Iris pigment epithelial cell (primary cell): ENCODE measurements at regions not wholly inside any gene's neighbourhood (a gene's known extent, or its start where the extent isn't known, plus 50 kb on each side); places are given as distances from the start of the nearest gene placed in this dataset.

Experiments
- DNase-seq: peaks from one replicate; pipeline ENCODE4 v3.0.0-alpha.2; 2011; ENCODE audit warnings: low read depth

- DNase-seq: no peak
Observed at GRCh38 chr22:27535452-27535851, 266.1 kb downstream of the MN1 start.

GRCh38 chr22:27537501-27537900, 264.1 kb downstream of the MN1 start:
- peak; percentile 14 for DNase-seq

- no peak for DNase-seq
Observed at GRCh38 chr22:27538666-27539065, 262.9 kb downstream of the MN1 start.

GRCh38 chr22:27540247-27540646, 261.3 kb downstream of the MN1 start:
- no peak for DNase-seq

- no peak for DNase-seq
Observed at GRCh38 chr22:27540656-27541396, 260.7 kb downstream of the MN1 start.

- DNase-seq: no peak
Observed at GRCh38 chr22:27541836-27542235, 259.7 kb downstream of the MN1 start.

- DNase-seq: no peak
Observed at GRCh38 chr22:27542602-27543001, 259.0 kb downstream of the MN1 start.

GRCh38 chr22:27543460-27543859, 258.1 kb downstream of the MN1 start:
- DNase-seq: no peak

GRCh38 chr22:27545085-27545484, 256.5 kb downstream of the MN1 start:
- no peak for DNase-seq

- no peak for DNase-seq
Observed at GRCh38 chr22:27546157-27546935, 255.2 kb downstream of the MN1 start.

GRCh38 chr22:27551402-27551801, 250.2 kb downstream of the MN1 start:
- DNase-seq: no peak

GRCh38 chr22:27552176-27552575, 249.4 kb downstream of the MN1 start:
- DNase-seq: no peak

GRCh38 chr22:27552863-27553262, 248.7 kb downstream of the MN1 start:
- no peak for DNase-seq

GRCh38 chr22:27554106-27554811, 247.3 kb downstream of the MN1 start:
- peak; percentile 52 for DNase-seq

GRCh38 chr22:27554841-27555456, 246.6 kb downstream of the MN1 start:
- no peak for DNase-seq

GRCh38 chr22:27556371-27556770, 245.2 kb downstream of the MN1 start:
- DNase-seq: no peak

GRCh38 chr22:27557286-27558008, 244.1 kb downstream of the MN1 start:
- no peak for DNase-seq

- DNase-seq: no peak
Observed at GRCh38 chr22:27558658-27559371, 242.7 kb downstream of the MN1 start.

GRCh38 chr22:27560781-27561180, 240.8 kb downstream of the MN1 start:
- no peak for DNase-seq

GRCh38 chr22:27561286-27561904, 240.2 kb downstream of the MN1 start:
- no peak for DNase-seq

GRCh38 chr22:27564806-27565205, 236.8 kb downstream of the MN1 start:
- no peak for DNase-seq
